Trophoblast cell (in vitro differentiated cells and primary cell): ENCODE measurements at regions not wholly inside any gene's neighbourhood (a gene's known extent, or its start where the extent isn't known, plus 50 kb on each side); places are given as distances from the start of the nearest gene placed in this dataset.

Experiments used
- DNase-seq, 2 donors: peaks; one replicate each; pipeline ENCODE4 v3.0.0-alpha.2; 2016
- H2AFZ ChIP-seq: 2 replicates; pipeline ENCODE4 v1.6.1; 2013; ENCODE audit warnings: low read length, moderate library complexity, mild to moderate bottlenecking; ENCODE audit not compliant: insufficient read depth, poor library complexity
- H2AK5ac ChIP-seq: 2 replicates; pipeline ENCODE4 v1.6.1; 2013; ENCODE audit warnings: mild to moderate bottlenecking, low read length
- H2BK120ac ChIP-seq: 2 replicates; pipeline ENCODE4 v1.6.1; 2013; ENCODE audit warnings: low read length, mild to moderate bottlenecking, moderate library complexity; ENCODE audit not compliant: insufficient read depth, poor library complexity
- H2BK12ac ChIP-seq: 2 replicates; pipeline ENCODE4 v1.6.1; 2013; ENCODE audit warnings: mild to moderate bottlenecking, low read length, moderate library complexity
- H2BK5ac ChIP-seq: 2 replicates; pipeline ENCODE4 v1.6.1; 2013; ENCODE audit warnings: low read length, low read depth, moderate library complexity, mild to moderate bottlenecking; ENCODE audit not compliant: poor library complexity
- H3K14ac ChIP-seq: 2 replicates; pipeline ENCODE4 v1.6.1; 2013; ENCODE audit warnings: mild to moderate bottlenecking, low read length
- H3K18ac ChIP-seq: 2 replicates; pipeline ENCODE4 v1.6.1; 2013; ENCODE audit warnings: mild to moderate bottlenecking, low read length
- H3K23ac ChIP-seq: 2 replicates; pipeline ENCODE4 v1.6.1; 2013; ENCODE audit warnings: low read length
- H3K27ac ChIP-seq: 2 replicates; pipeline ENCODE4 v1.5.1; 2013; ENCODE audit warnings: low read depth, mild to moderate bottlenecking, inconsistent platforms, low read length, moderate library complexity
- H3K27me3 ChIP-seq: 2 replicates; pipeline ENCODE4 v1.6.1; 2013; ENCODE audit warnings: inconsistent platforms, mild to moderate bottlenecking, low read length, moderate library complexity; ENCODE audit not compliant: insufficient read depth
- H3K36me3 ChIP-seq, 2 experiments: 1 replicate in 1 of 2; 2 replicates in 1 of 2; pipeline ENCODE4 v1.6.1; 2013; ENCODE audit warnings: low read length in 2 of 2, mild to moderate bottlenecking in 2 of 2, moderate library complexity in 1 of 2; ENCODE audit not compliant: insufficient read depth in 2 of 2, control insufficient read depth in 1 of 2
- H3K4ac ChIP-seq: 2 replicates; pipeline ENCODE4 v1.6.1; 2013; ENCODE audit warnings: low read depth, mild to moderate bottlenecking, low read length, moderate library complexity
- H3K4me1 ChIP-seq, 2 experiments: 1 replicate in 1 of 2; 2 replicates in 1 of 2; pipeline ENCODE4 v1.6.1; 2013; ENCODE audit warnings: low read length in 2 of 2, mild to moderate bottlenecking in 2 of 2, moderate library complexity in 1 of 2; ENCODE audit not compliant: insufficient read depth in 2 of 2, control insufficient read depth in 1 of 2
- H3K4me2 ChIP-seq: 2 replicates; pipeline ENCODE4 v1.6.1; 2013; ENCODE audit warnings: inconsistent platforms, mild to moderate bottlenecking, low read length, moderate library complexity
- H3K4me3 ChIP-seq: 2 replicates; pipeline ENCODE4 v1.5.1; 2013; ENCODE audit warnings: mild to moderate bottlenecking, low read depth, low read length, inconsistent platforms
- H3K79me1 ChIP-seq: one replicate; pipeline ENCODE4 v1.6.1; 2013; ENCODE audit warnings: low read length
- H3K79me2 ChIP-seq: 2 replicates; pipeline ENCODE4 v1.6.1; 2013; ENCODE audit warnings: low read length, mild to moderate bottlenecking; ENCODE audit not compliant: control insufficient read depth, insufficient read depth, poor library complexity
- H3K9ac ChIP-seq: 2 replicates; pipeline ENCODE4 v1.6.1; 2013; ENCODE audit warnings: mild to moderate bottlenecking, low read length
- H3K9me3 ChIP-seq: 2 replicates; pipeline ENCODE4 v1.6.1; 2013; ENCODE audit warnings: low read depth, mild to moderate bottlenecking, control low read depth, inconsistent platforms, low read length; ENCODE audit not compliant: insufficient read depth
- H4K12ac ChIP-seq: 2 replicates; pipeline ENCODE4 v1.6.1; 2013; ENCODE audit warnings: low read depth, mild to moderate bottlenecking, low read length, moderate library complexity
- H4K8ac ChIP-seq: 2 replicates; pipeline ENCODE4 v1.6.1; 2013; ENCODE audit warnings: low read depth, mild to moderate bottlenecking, low read length, moderate library complexity
- H4K91ac ChIP-seq: one replicate; pipeline ENCODE4 v1.6.1; 2013; ENCODE audit warnings: low read depth, mild to moderate bottlenecking, low read length, moderate library complexity
- WGBS: extraction: QIAGEN DNeasy Blood & Tissue Kit; methylation state at CpG from one replicate; pipeline ENCODE4 v1.1.7; 2013; ENCODE audit warnings: missing lambda C conversion rate; ENCODE audit not compliant: insufficient read length, insufficient coverage; ENCODE audit errors: extremely low coverage; 5-methylcytosine and 5-hydroxymethylcytosine counted together

DNA sequence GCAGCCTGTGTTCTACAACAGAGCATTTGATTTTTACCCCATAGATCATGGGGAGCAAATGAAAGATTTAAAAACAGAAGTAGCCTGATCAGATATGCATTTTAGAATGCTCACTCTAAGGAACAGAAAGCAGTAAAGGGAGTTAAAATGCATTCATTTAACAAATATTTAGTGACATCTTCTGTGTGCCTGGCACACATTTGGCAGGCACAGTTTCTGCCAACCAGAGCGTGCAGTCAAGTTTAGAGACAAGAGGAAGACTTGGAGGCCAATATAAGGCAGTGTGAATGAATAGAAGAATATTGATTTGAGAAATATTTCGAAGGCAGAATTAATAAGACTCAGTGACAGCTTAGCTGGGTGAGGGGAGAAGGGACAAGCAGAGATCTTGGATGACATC lies 210.1 kb downstream of the KDR start:
- DNase-seq = no peak
- no peak overlapping the region for H2AK5ac ChIP-seq
- H4K91ac ChIP-seq = no peak overlapping the region
- no peak overlapping the region for H3K14ac ChIP-seq
- no peak overlapping the region for H4K12ac ChIP-seq
- H3K36me3 ChIP-seq = no peaks in the 10 kb centered on the region
- peaks cover 0 to 9% of the 10 kb centered on the region in 2 experiments for H3K4me1 ChIP-seq
- H3K18ac ChIP-seq = no peak overlapping the region
- no peaks in the 10 kb centered on the region for H3K79me1 ChIP-seq
- H4K8ac ChIP-seq = no peak overlapping the region
- H3K4me3 ChIP-seq = no peak overlapping the region
- no peak overlapping the region for H3K4me2 ChIP-seq
- no peaks in the 10 kb centered on the region for H3K9me3 ChIP-seq
- H2BK5ac ChIP-seq = no peak overlapping the region
- H2BK12ac ChIP-seq = no peak overlapping the region
- no peaks in the 10 kb centered on the region for H3K27me3 ChIP-seq
- no peaks in the 10 kb centered on the region for H3K79me2 ChIP-seq
- H2BK120ac ChIP-seq = no peak overlapping the region
- no peak overlapping the region for H2AFZ ChIP-seq
- H3K23ac ChIP-seq = no peak overlapping the region
- no CpG with 5 or more reads among the region's 2 CpGs for WGBS
- no peak overlapping the region for H3K27ac ChIP-seq
- no peak overlapping the region for H3K9ac ChIP-seq
- no peak overlapping the region for H3K4ac ChIP-seq

DNA sequence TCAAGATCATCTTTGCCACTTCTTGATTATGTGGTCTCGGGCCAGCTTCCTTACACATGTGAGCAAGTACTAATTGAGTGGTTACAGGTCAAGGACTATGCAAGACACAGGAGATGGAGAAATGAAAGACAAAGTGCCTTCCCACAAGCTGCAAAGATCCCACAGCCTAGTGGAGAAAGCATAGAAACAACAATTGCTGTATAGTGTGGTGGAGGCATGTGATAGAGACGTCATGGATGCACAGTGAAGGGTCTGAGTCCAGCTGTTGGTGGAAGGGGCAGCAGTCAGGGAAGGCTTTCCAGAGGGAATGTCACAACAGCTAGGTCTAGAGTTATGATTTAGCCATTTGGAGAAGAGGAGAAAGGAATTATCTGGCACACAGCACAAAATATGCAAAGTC lies 210.6 kb downstream of the KDR start:
- Histone ChIP-seq H2BK12ac (no peak overlapping the region), H3K79me1 (no peaks in the 10 kb centered on the region), H3K14ac (no peak overlapping the region), H4K8ac (no peak overlapping the region), H4K91ac (no peak overlapping the region), H4K12ac (no peak overlapping the region), H3K18ac (no peak overlapping the region), H3K27ac (no peak overlapping the region), H3K79me2 (no peaks in the 10 kb centered on the region), H3K4ac (no peak overlapping the region), H3K23ac (peak overlapping the region; percentile 14), H3K9ac (no peak overlapping the region), H3K27me3 (no peaks in the 10 kb centered on the region), H2AK5ac (no peak overlapping the region), H3K36me3 (no peaks in the 10 kb centered on the region), H2BK5ac (no peak overlapping the region), H3K4me3 (no peak overlapping the region), H2BK120ac (no peak overlapping the region), H3K4me1 (peaks cover 0 to 9% of the 10 kb centered on the region in 2 experiments), H3K4me2 (no peak overlapping the region), H2AFZ (no peak overlapping the region), H3K9me3 (no peaks in the 10 kb centered on the region)
- DNase-seq = no peak
- no CpG with 5 or more reads among the region's 2 CpGs for WGBS

DNA sequence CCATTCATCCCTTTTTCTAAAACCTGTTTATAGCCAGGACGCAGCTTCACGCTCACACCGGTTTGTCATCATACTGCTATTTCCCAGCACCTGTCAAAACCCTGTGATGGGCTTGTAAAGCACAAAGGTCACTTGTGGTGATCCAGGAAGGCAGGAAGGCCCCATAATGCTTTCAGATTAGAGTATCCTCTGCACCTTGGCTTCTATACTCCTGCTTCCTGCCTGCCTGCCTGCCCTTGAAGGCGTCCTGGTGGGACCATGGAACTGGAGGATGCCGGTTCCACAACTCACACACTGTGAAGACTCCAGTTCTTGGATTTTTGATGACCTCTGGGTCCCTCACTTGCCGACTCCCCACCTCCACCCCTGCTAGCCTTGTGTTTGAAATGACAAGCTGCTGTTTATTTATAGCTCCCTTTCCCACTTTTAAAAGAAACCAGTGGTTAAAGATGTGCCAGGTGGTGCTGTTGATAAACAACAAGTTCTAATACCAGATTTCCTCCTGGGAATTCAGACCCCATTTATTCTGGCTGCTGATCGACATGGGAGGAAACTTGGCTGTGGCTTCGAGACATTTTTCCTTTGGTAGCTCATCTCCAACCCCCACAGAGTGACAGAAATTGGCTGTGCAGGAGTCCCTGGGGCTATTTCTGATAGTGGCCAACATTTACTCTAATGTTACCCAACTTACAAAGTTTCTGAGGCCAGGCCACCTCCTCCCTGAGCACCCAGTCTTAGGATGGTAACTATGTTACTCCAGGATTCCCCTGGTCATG lies 211.5 kb downstream of the KDR start:
- no peak for DNase-seq
- no peak overlapping the region for H3K27ac ChIP-seq
- no peaks in the 10 kb centered on the region for H3K79me2 ChIP-seq
- H4K91ac ChIP-seq = no peak overlapping the region
- no peaks in the 10 kb centered on the region for H3K9me3 ChIP-seq
- no peak overlapping the region for H2BK120ac ChIP-seq
- H3K79me1 ChIP-seq = no peaks in the 10 kb centered on the region
- H4K12ac ChIP-seq = no peak overlapping the region
- H3K4me1 ChIP-seq = peaks cover 0 to 9% of the 10 kb centered on the region in 2 experiments
- H4K8ac ChIP-seq = no peak overlapping the region
- no peak overlapping the region for H3K4ac ChIP-seq
- H3K18ac ChIP-seq = no peak overlapping the region
- no peak overlapping the region for H3K9ac ChIP-seq
- H2BK12ac ChIP-seq = no peak overlapping the region
- H2AK5ac ChIP-seq = no peak overlapping the region
- H3K27me3 ChIP-seq = no peaks in the 10 kb centered on the region
- H3K4me3 ChIP-seq = no peak overlapping the region
- no peak overlapping the region for H3K14ac ChIP-seq
- H2BK5ac ChIP-seq = no peak overlapping the region
- no peaks in the 10 kb centered on the region for H3K36me3 ChIP-seq
- H3K4me2 ChIP-seq = no peak overlapping the region
- WGBS = no CpG with 5 or more reads among the region's 8 CpGs
- no peak overlapping the region for H2AFZ ChIP-seq
- no peak overlapping the region for H3K23ac ChIP-seq

DNA sequence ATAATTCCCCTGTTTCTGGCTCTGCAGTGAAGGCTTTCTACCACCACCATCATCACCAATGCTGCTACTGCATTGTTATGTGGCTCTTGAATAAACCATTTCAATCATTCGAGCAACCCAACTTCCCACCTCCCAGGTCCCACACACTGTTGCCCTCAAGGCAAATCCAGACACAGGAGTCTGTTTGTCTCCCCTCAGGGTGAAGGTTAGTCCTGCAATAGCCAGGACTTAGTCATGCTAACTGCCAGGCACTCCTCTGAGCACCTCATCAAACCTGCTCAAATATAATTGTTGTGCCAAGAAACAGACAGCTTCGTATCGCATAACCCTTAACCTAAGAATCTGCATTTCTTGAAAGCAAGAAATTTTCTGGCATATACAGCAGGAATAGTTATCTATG lies 213.2 kb downstream of the KDR start:
- H2AK5ac ChIP-seq = no peak overlapping the region
- H3K9ac ChIP-seq = no peak overlapping the region
- no peak overlapping the region for H4K91ac ChIP-seq
- no peak overlapping the region for H4K12ac ChIP-seq
- no peak overlapping the region for H4K8ac ChIP-seq
- H3K4me1 ChIP-seq = peaks cover 0 to 9% of the 10 kb centered on the region in 2 experiments
- H3K79me2 ChIP-seq = no peaks in the 10 kb centered on the region
- no peak overlapping the region for H2BK12ac ChIP-seq
- no peaks in the 10 kb centered on the region for H3K36me3 ChIP-seq
- no peak overlapping the region for H3K14ac ChIP-seq
- no peaks in the 10 kb centered on the region for H3K9me3 ChIP-seq
- H3K27ac ChIP-seq = no peak overlapping the region
- no peak overlapping the region for H3K23ac ChIP-seq
- DNase-seq = peak in 1 of 2 donors; percentile 31
- no peak overlapping the region for H2AFZ ChIP-seq
- H3K4me3 ChIP-seq = no peak overlapping the region
- no peaks in the 10 kb centered on the region for H3K79me1 ChIP-seq
- H3K18ac ChIP-seq = no peak overlapping the region
- no CpG with 5 or more reads among the region's 3 CpGs for WGBS
- no peak overlapping the region for H2BK5ac ChIP-seq
- no peaks in the 10 kb centered on the region for H3K27me3 ChIP-seq
- H2BK120ac ChIP-seq = no peak overlapping the region
- no peak overlapping the region for H3K4ac ChIP-seq
- H3K4me2 ChIP-seq = no peak overlapping the region
